Osteoblast (primary cell): ENCODE measurements at regions not wholly inside any gene's neighbourhood (a gene's known extent, or its start where the extent isn't known, plus 50 kb on each side); places are given as distances from the start of the nearest gene placed in this dataset.

Source experiments
- DNase-seq: peaks from one replicate; pipeline ENCODE4 v3.0.0; 2011; ENCODE audit warnings: low spot score, mixed read lengths; ENCODE audit not compliant: insufficient read length; ENCODE audit errors: missing footprints
- H2AFZ ChIP-seq: 2 replicates; pipeline ENCODE4 v1.6.0; 2011; ENCODE audit warnings: mild to moderate bottlenecking, low read length
- H3K27ac ChIP-seq: 2 replicates; pipeline ENCODE4 v1.5.1; 2011; ENCODE audit warnings: mild to moderate bottlenecking, low read depth, low read length, moderate library complexity
- H3K27me3 ChIP-seq: 2 replicates; pipeline ENCODE4 v1.6.0; 2012; ENCODE audit warnings: mild to moderate bottlenecking, control low read depth, inconsistent platforms, low read length, moderate library complexity; ENCODE audit not compliant: insufficient read depth
- H3K36me3 ChIP-seq: 2 replicates; pipeline ENCODE4 v1.5.1; 2011; ENCODE audit warnings: mild to moderate bottlenecking, low read length, control low read depth, moderate library complexity; ENCODE audit not compliant: insufficient read depth
- H3K4me1 ChIP-seq: 2 replicates; pipeline ENCODE4 v1.5.1; 2011; ENCODE audit warnings: mild to moderate bottlenecking, low read length, control low read depth, moderate library complexity; ENCODE audit not compliant: insufficient read depth
- H3K4me2 ChIP-seq: 2 replicates; pipeline ENCODE4 v1.6.0; 2011; ENCODE audit warnings: mild to moderate bottlenecking, low read length; ENCODE audit not compliant: insufficient read depth
- H3K4me3 ChIP-seq: fragments of 200-600 bp; sonication (generic); 3 replicates; pipeline ENCODE4 v1.5.1; 2012; ENCODE audit warnings: mild to moderate bottlenecking, low read length, inconsistent platforms; ENCODE audit not compliant: insufficient read depth
- H3K79me2 ChIP-seq: 2 replicates; pipeline ENCODE4 v1.6.0; 2012; ENCODE audit warnings: mild to moderate bottlenecking, low read length, control low read depth, inconsistent platforms; ENCODE audit not compliant: insufficient read depth
- H3K9me3 ChIP-seq: 2 replicates; pipeline ENCODE4 v1.5.1; 2011; ENCODE audit warnings: low read depth, low read length, control low read depth
- H4K20me1 ChIP-seq: 2 replicates; pipeline ENCODE4 v1.6.0; 2012; ENCODE audit warnings: mild to moderate bottlenecking, low read length, control low read depth; ENCODE audit not compliant: insufficient read depth
- TF ChIP-seq, protein P1 (sequence below): IDR thresholded peaks from 2 replicates; pipeline ENCODE4 v1.5.1; 2011; ENCODE audit warnings: mild to moderate bottlenecking, low read depth, low read length, moderate library complexity; ENCODE audit errors: extremely low read depth

DNA sequence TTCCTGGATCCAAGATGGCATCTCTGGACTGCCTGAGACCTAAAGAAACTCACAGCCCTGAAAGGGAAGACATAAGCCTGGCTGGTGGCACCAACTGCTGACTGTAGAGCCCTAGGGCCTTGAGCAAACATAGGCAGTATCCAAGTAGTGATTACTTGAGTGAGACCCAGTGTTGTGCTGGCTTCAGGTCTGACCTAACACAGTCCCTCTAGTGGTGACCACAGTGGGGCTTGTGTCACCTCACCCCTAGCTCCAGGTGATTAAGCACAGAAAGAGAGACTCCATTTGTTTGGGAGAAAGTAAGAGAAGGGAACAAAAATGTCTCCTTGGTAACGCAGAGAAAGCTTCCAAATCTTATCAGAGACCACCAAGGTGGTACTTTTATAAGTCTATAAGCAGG is 496.3 kb upstream of the HTR2C start:
- Histone ChIP-seq H3K79me2 (no peaks in the 10 kb centered on the region), H3K4me3 (no peak overlapping the region), H3K4me1 (no peaks in the 10 kb centered on the region), H2AFZ (no peak overlapping the region), H3K9me3 (no peaks in the 10 kb centered on the region), H3K27me3 (no peaks in the 10 kb centered on the region), H4K20me1 (no peaks in the 10 kb centered on the region), H3K36me3 (no peaks in the 10 kb centered on the region), H3K27ac (no peak overlapping the region), H3K4me2 (no peak overlapping the region)
- DNase-seq = no peak
- TF ChIP-seq, protein P1, sequence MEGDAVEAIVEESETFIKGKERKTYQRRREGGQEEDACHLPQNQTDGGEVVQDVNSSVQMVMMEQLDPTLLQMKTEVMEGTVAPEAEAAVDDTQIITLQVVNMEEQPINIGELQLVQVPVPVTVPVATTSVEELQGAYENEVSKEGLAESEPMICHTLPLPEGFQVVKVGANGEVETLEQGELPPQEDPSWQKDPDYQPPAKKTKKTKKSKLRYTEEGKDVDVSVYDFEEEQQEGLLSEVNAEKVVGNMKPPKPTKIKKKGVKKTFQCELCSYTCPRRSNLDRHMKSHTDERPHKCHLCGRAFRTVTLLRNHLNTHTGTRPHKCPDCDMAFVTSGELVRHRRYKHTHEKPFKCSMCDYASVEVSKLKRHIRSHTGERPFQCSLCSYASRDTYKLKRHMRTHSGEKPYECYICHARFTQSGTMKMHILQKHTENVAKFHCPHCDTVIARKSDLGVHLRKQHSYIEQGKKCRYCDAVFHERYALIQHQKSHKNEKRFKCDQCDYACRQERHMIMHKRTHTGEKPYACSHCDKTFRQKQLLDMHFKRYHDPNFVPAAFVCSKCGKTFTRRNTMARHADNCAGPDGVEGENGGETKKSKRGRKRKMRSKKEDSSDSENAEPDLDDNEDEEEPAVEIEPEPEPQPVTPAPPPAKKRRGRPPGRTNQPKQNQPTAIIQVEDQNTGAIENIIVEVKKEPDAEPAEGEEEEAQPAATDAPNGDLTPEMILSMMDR = no peak

- no peak overlapping the region for H2AFZ ChIP-seq
- no peaks in the 10 kb centered on the region for H3K79me2 ChIP-seq
These were observed 506.1 kb upstream of the HTR2C start for GRCh38 chrX:114077773-114078172.

DNA sequence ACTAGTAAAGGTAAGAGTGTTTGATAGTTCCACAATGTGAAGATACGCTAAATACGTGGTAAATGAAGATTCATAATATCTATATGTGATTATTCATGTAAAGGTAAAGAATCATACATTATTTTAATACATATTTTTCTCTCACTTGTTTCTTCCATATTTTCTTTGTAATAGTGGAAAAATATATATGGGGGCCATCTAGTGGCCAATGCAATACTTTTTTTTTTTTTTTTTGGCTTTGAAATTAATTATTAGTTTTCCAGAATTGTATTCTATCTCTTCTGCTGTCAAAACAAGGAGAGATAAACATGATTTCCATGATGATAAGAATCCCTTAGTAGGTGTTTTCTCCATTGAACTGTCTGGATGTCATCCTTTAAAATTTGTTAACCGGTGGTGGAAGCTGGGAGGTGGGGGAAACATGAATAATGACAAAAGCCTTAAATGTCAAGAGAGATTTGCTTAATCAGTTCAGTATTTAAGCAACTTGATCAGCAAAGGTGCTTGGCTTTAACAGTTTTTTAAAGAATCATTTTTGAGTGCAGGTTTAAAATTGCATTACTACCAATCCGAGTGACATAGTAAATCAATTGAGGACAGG is 508.7 kb upstream of the HTR2C start:
- TF ChIP-seq, protein P1 = peak; percentile 53
- Histone ChIP-seq H3K4me2 (no peak overlapping the region), H3K9me3 (no peaks in the 10 kb centered on the region), H3K4me3 (no peak overlapping the region), H3K4me1 (no peaks in the 10 kb centered on the region), H2AFZ (no peak overlapping the region), H3K27me3 (no peaks in the 10 kb centered on the region), H3K79me2 (no peaks in the 10 kb centered on the region), H3K27ac (no peak overlapping the region), H3K36me3 (no peaks in the 10 kb centered on the region), H4K20me1 (no peaks in the 10 kb centered on the region)
- no peak for DNase-seq

More at GRCh38 chrX:114077773-114078172, 506.1 kb upstream of the HTR2C start:
- Histone ChIP-seq H3K9me3 (no peaks in the 10 kb centered on the region), H3K4me3 (no peak overlapping the region), H3K4me2 (no peak overlapping the region), H4K20me1 (no peaks in the 10 kb centered on the region), H3K4me1 (no peaks in the 10 kb centered on the region), H3K27me3 (no peaks in the 10 kb centered on the region), H3K36me3 (no peaks in the 10 kb centered on the region), H3K27ac (no peak overlapping the region)
- no peak for DNase-seq
- TF ChIP-seq, protein P1 = no peak

- Histone ChIP-seq H3K4me1 (no peaks in the 10 kb centered on the region), H3K4me2 (no peak overlapping the region), H3K9me3 (no peaks in the 10 kb centered on the region), H3K79me2 (no peaks in the 10 kb centered on the region), H3K27me3 (no peaks in the 10 kb centered on the region), H3K4me3 (no peak overlapping the region), H2AFZ (no peak overlapping the region), H4K20me1 (no peaks in the 10 kb centered on the region), H3K27ac (no peak overlapping the region), H3K36me3 (no peaks in the 10 kb centered on the region)
- TF ChIP-seq, protein P1 = no peak
- no peak for DNase-seq
These were observed 510.0 kb upstream of the HTR2C start for GRCh38 chrX:114073926-114074325.
